ENCODE measurements at regions not wholly inside any gene's neighbourhood (a gene's known extent, or its start where the extent isn't known, plus 50 kb on each side); places are given as distances from the start of the nearest gene placed in this dataset.
"Not testable (repeated sequence)": the region's sequence is repeated elsewhere in the genome, so short reads cannot be mapped to it uniquely, and the experiment has no call there.

GRCh38 chr12:127119600-127120140, 1147.3 kb upstream of the TMEM132C start:
- Histone ChIP-seq H3K36me3 (ENCODE audit: control insufficient read depth in 2 of 2, insufficient read depth in 2 of 2, low read length in 1 of 2) (no peaks in the 10 kb centered on the region), H3K4me3 (ENCODE audit: low read length in 2 of 2) (no peak overlapping the region), H3K9me3 (ENCODE audit: control insufficient read depth in 2 of 2, insufficient read depth in 1 of 2, low read length in 1 of 2) (no peaks in the 10 kb centered on the region), H3K4me1 (ENCODE audit: control insufficient read depth in 2 of 2, insufficient read depth in 2 of 2, low read length in 2 of 2) (no peaks in the 10 kb centered on the region), H3K27ac (ENCODE audit: low read depth in 1 of 2, low read length in 1 of 2) (no peak overlapping the region), H3K27me3 (ENCODE audit: control insufficient read depth in 2 of 2, insufficient read depth in 1 of 2, low read length in 1 of 2) (no peaks in the 10 kb centered on the region)
- WGBS = 91% methylated on average over 2 of the region's 2 CpGs
- no peak for DNase-seq (ENCODE audit: low read depth in 6 of 9, low spot score in 9 of 9)

GRCh38 chr12:127120851-127121250, 1146.1 kb upstream of the TMEM132C start:
- DNase-seq (ENCODE audit: low read depth in 6 of 9, low spot score in 9 of 9) = no peak
- H3K9me3 ChIP-seq (ENCODE audit: control insufficient read depth in 2 of 2, insufficient read depth in 1 of 2, low read length in 1 of 2) = no peaks in the 10 kb centered on the region
- no peaks in the 10 kb centered on the region for H3K36me3 ChIP-seq (ENCODE audit: control insufficient read depth in 2 of 2, insufficient read depth in 2 of 2, low read length in 1 of 2)
- 91% methylated on average over 3 of the region's 3 CpGs for WGBS
- H3K27me3 ChIP-seq (ENCODE audit: control insufficient read depth in 2 of 2, insufficient read depth in 1 of 2, low read length in 1 of 2) = no peaks in the 10 kb centered on the region
- no peak overlapping the region for H3K27ac ChIP-seq (ENCODE audit: low read depth in 1 of 2, low read length in 1 of 2)
- H3K4me3 ChIP-seq (ENCODE audit: low read length in 2 of 2) = no peak overlapping the region
- no peaks in the 10 kb centered on the region for H3K4me1 ChIP-seq (ENCODE audit: control insufficient read depth in 2 of 2, insufficient read depth in 2 of 2, low read length in 2 of 2)

GRCh38 chr12:127121494-127122084, 1145.4 kb upstream of the TMEM132C start:
- no peak overlapping the region for H3K4me3 ChIP-seq (ENCODE audit: low read length in 2 of 2)
- no peak for DNase-seq (ENCODE audit: low read depth in 6 of 9, low spot score in 9 of 9)
- H3K36me3 ChIP-seq (ENCODE audit: control insufficient read depth in 2 of 2, insufficient read depth in 2 of 2, low read length in 1 of 2) = no peaks in the 10 kb centered on the region
- H3K4me1 ChIP-seq (ENCODE audit: control insufficient read depth in 2 of 2, insufficient read depth in 2 of 2, low read length in 2 of 2) = no peaks in the 10 kb centered on the region
- H3K27ac ChIP-seq (ENCODE audit: low read depth in 1 of 2, low read length in 1 of 2) = no peak overlapping the region
- 84% methylated on average over 4 of the region's 4 CpGs for WGBS
- H3K27me3 ChIP-seq (ENCODE audit: control insufficient read depth in 2 of 2, insufficient read depth in 1 of 2, low read length in 1 of 2) = no peaks in the 10 kb centered on the region
- H3K9me3 ChIP-seq (ENCODE audit: control insufficient read depth in 2 of 2, insufficient read depth in 1 of 2, low read length in 1 of 2) = no peaks in the 10 kb centered on the region

- Histone ChIP-seq H3K36me3 (ENCODE audit: control insufficient read depth in 2 of 2, insufficient read depth in 2 of 2, low read length in 1 of 2) (no peaks in the 10 kb centered on the region), H3K27ac (ENCODE audit: low read depth in 1 of 2, low read length in 1 of 2) (no peak overlapping the region), H3K27me3 (ENCODE audit: control insufficient read depth in 2 of 2, insufficient read depth in 1 of 2, low read length in 1 of 2) (no peaks in the 10 kb centered on the region), H3K4me1 (ENCODE audit: control insufficient read depth in 2 of 2, insufficient read depth in 2 of 2, low read length in 2 of 2) (no peaks in the 10 kb centered on the region), H3K4me3 (ENCODE audit: low read length in 2 of 2) (no peak overlapping the region), H3K9me3 (ENCODE audit: control insufficient read depth in 2 of 2, insufficient read depth in 1 of 2, low read length in 1 of 2) (no peaks in the 10 kb centered on the region)
- no peak for DNase-seq (ENCODE audit: low read depth in 6 of 9, low spot score in 9 of 9)
- 84% methylated on average over 3 of the region's 3 CpGs for WGBS
These were observed 1141.2 kb upstream of the TMEM132C start for GRCh38 chr12:127125607-127126259.

GRCh38 chr12:127126260-127126628, 1140.7 kb upstream of the TMEM132C start:
- no peaks in the 10 kb centered on the region for H3K4me1 ChIP-seq (ENCODE audit: control insufficient read depth in 2 of 2, insufficient read depth in 2 of 2, low read length in 2 of 2)
- no peak overlapping the region for H3K4me3 ChIP-seq (ENCODE audit: low read length in 2 of 2)
- H3K27me3 ChIP-seq (ENCODE audit: control insufficient read depth in 2 of 2, insufficient read depth in 1 of 2, low read length in 1 of 2) = no peaks in the 10 kb centered on the region
- H3K9me3 ChIP-seq (ENCODE audit: control insufficient read depth in 2 of 2, insufficient read depth in 1 of 2, low read length in 1 of 2) = no peaks in the 10 kb centered on the region
- DNase-seq (ENCODE audit: low read depth in 6 of 9, low spot score in 9 of 9) = no peak
- no peak overlapping the region for H3K27ac ChIP-seq (ENCODE audit: low read depth in 1 of 2, low read length in 1 of 2)
- WGBS = 94% methylated on average over 2 of the region's 2 CpGs
- no peaks in the 10 kb centered on the region for H3K36me3 ChIP-seq (ENCODE audit: control insufficient read depth in 2 of 2, insufficient read depth in 2 of 2, low read length in 1 of 2)

- 80% methylated on average over 3 of the region's 3 CpGs for WGBS
- DNase-seq (ENCODE audit: low read depth in 6 of 9, low spot score in 9 of 9) = no peak
- no peaks in the 10 kb centered on the region for H3K36me3 ChIP-seq (ENCODE audit: control insufficient read depth in 2 of 2, insufficient read depth in 2 of 2, low read length in 1 of 2)
- H3K9me3 ChIP-seq (ENCODE audit: control insufficient read depth in 2 of 2, insufficient read depth in 1 of 2, low read length in 1 of 2) = no peaks in the 10 kb centered on the region
- no peak overlapping the region for H3K27ac ChIP-seq (ENCODE audit: low read depth in 1 of 2, low read length in 1 of 2)
- H3K4me3 ChIP-seq (ENCODE audit: low read length in 2 of 2) = no peak overlapping the region
- no peaks in the 10 kb centered on the region for H3K4me1 ChIP-seq (ENCODE audit: control insufficient read depth in 2 of 2, insufficient read depth in 2 of 2, low read length in 2 of 2)
- H3K27me3 ChIP-seq (ENCODE audit: control insufficient read depth in 2 of 2, insufficient read depth in 1 of 2, low read length in 1 of 2) = no peaks in the 10 kb centered on the region
These were observed 1139.1 kb upstream of the TMEM132C start for GRCh38 chr12:127127897-127128296.

GRCh38 chr12:127130506-127131124, 1136.4 kb upstream of the TMEM132C start:
- H3K4me1 ChIP-seq (ENCODE audit: control insufficient read depth in 2 of 2, insufficient read depth in 2 of 2, low read length in 2 of 2) = no peaks in the 10 kb centered on the region
- H3K9me3 ChIP-seq (ENCODE audit: control insufficient read depth in 2 of 2, insufficient read depth in 1 of 2, low read length in 1 of 2) = no peaks in the 10 kb centered on the region
- no peak for DNase-seq (ENCODE audit: low read depth in 6 of 9, low spot score in 9 of 9)
- H3K27me3 ChIP-seq (ENCODE audit: control insufficient read depth in 2 of 2, insufficient read depth in 1 of 2, low read length in 1 of 2) = no peaks in the 10 kb centered on the region
- WGBS = 93% methylated on average over 11 of the region's 11 CpGs
- no peaks in the 10 kb centered on the region for H3K36me3 ChIP-seq (ENCODE audit: control insufficient read depth in 2 of 2, insufficient read depth in 2 of 2, low read length in 1 of 2)
- no peak overlapping the region for H3K27ac ChIP-seq (ENCODE audit: low read depth in 1 of 2, low read length in 1 of 2)
- no peak overlapping the region for H3K4me3 ChIP-seq (ENCODE audit: low read length in 2 of 2)

- Histone ChIP-seq H3K27ac (ENCODE audit: low read depth in 1 of 2, low read length in 1 of 2) (no peak overlapping the region), H3K27me3 (ENCODE audit: control insufficient read depth in 2 of 2, insufficient read depth in 1 of 2, low read length in 1 of 2) (no peaks in the 10 kb centered on the region), H3K4me3 (ENCODE audit: low read length in 2 of 2) (no peak overlapping the region), H3K4me1 (ENCODE audit: control insufficient read depth in 2 of 2, insufficient read depth in 2 of 2, low read length in 2 of 2) (no peaks in the 10 kb centered on the region), H3K36me3 (ENCODE audit: control insufficient read depth in 2 of 2, insufficient read depth in 2 of 2, low read length in 1 of 2) (no peaks in the 10 kb centered on the region), H3K9me3 (ENCODE audit: control insufficient read depth in 2 of 2, insufficient read depth in 1 of 2, low read length in 1 of 2) (no peaks in the 10 kb centered on the region)
- no peak for DNase-seq (ENCODE audit: low read depth in 6 of 9, low spot score in 9 of 9)
- WGBS = 73% methylated on average over 11 of the region's 11 CpGs
These were observed 1133.2 kb upstream of the TMEM132C start for GRCh38 chr12:127133675-127134335.

GRCh38 chr12:127140864-127141484, 1126.0 kb upstream of the TMEM132C start:
- not testable (repeated sequence) for H3K27ac ChIP-seq (ENCODE audit: low read depth in 1 of 2, low read length in 1 of 2); H3K9me3 ChIP-seq (ENCODE audit: control insufficient read depth in 2 of 2, insufficient read depth in 1 of 2, low read length in 1 of 2); H3K4me3 ChIP-seq (ENCODE audit: low read length in 2 of 2); H3K4me1 ChIP-seq (ENCODE audit: control insufficient read depth in 2 of 2, insufficient read depth in 2 of 2, low read length in 2 of 2); DNase-seq (ENCODE audit: low read depth in 6 of 9, low spot score in 9 of 9); H3K27me3 ChIP-seq (ENCODE audit: control insufficient read depth in 2 of 2, insufficient read depth in 1 of 2, low read length in 1 of 2); H3K36me3 ChIP-seq (ENCODE audit: control insufficient read depth in 2 of 2, insufficient read depth in 2 of 2, low read length in 1 of 2)
- 90% methylated on average over 3 of the region's 3 CpGs for whole genome bisulfite sequencing
